ENCODE measurements at regions not wholly inside any gene's neighbourhood (a gene's known extent, or its start where the extent isn't known, plus 50 kb on each side); places are given as distances from the start of the nearest gene placed in this dataset.
"Not testable (repeated sequence)": the region's sequence is repeated elsewhere in the genome, so short reads cannot be mapped to it uniquely, and the experiment has no call there.

DNA sequence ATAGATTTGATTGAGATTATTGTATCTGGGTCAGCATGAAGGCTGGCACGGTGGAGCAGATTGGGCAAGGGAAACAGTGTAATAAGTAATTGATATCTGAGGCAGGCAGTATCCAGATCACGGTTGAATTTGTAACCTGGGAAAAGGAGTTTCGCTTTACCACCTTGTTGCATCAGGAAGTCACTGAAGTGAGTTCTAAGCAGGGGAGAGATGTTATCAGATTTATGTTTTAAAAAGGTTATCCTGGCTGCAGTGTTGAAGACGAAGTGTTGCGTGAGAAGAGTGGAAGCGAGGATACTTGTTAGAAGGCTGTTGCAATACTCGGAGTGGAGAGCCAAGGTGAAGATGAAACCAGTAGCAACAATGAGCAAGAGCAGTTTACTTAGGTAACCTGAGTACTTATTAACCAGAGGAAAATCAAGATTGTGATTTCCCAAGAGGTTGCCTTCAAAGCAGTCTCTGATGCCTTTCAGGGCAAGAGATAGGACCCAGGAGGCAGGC is 77.8 kb downstream of the LHX9 start:
- no peak overlapping the region for H3K27ac ChIP-seq

DNA sequence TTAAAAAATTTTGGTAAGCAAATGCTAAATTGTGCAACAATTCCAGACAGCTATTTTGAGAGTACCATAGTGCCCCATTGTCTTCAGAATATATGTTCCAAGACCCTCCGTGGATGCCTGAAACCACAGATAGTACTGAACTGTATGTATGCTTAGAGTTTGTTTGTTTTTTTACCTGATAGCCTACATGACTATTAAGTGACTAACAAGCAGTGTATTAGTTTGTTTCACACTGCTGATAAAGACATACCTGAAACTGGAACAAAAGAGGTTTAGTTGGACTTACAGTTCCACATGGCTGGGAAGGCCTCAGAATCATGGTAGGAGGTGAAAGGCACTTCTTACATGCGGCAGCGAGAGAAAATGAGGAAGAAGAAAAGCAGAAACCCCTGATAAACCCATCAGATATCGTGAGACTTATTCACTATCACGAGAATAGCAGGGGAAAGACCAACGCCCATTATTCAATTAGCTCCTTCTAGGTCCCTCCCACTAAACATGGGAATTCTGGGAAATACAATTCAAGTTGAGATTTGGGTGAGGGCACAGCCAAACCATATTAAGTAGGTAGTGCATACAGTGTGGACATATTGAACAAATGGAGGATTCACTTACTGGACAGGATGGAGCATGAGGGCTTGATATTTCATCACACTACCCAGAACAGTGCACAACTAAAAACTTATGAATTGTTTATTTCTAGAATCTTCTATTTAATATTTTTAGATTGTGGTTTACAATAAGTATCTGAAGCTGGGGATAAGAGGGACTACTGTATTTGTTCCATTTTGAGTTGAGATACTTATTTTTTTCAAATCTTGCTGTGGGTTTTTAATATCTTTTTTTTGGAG is 78.5 kb downstream of the LHX9 start:
- Histone ChIP-seq H3K4me3 (no peak overlapping the region), H3K4me1 (no peaks in the 10 kb centered on the region), H3K27ac (no peak overlapping the region), H3K9ac (ENCODE audit: low read depth in 2 of 2, low read length in 2 of 2) (no peak overlapping the region), H3K36me3 (no peaks in the 10 kb centered on the region), H3K9me3 (no peaks in the 10 kb centered on the region), H3K27me3 (no peaks in the 10 kb centered on the region)
- TF ChIP-seq, protein P1, sequence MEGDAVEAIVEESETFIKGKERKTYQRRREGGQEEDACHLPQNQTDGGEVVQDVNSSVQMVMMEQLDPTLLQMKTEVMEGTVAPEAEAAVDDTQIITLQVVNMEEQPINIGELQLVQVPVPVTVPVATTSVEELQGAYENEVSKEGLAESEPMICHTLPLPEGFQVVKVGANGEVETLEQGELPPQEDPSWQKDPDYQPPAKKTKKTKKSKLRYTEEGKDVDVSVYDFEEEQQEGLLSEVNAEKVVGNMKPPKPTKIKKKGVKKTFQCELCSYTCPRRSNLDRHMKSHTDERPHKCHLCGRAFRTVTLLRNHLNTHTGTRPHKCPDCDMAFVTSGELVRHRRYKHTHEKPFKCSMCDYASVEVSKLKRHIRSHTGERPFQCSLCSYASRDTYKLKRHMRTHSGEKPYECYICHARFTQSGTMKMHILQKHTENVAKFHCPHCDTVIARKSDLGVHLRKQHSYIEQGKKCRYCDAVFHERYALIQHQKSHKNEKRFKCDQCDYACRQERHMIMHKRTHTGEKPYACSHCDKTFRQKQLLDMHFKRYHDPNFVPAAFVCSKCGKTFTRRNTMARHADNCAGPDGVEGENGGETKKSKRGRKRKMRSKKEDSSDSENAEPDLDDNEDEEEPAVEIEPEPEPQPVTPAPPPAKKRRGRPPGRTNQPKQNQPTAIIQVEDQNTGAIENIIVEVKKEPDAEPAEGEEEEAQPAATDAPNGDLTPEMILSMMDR (IDR thresholded peaks at IDR 0.05) = no peak
- intact Hi-C loops (cut with DNase I) = no loop called here
- no peak for DNase-seq

More for the DNA sequence above, 77.8 kb downstream of the LHX9 start:
- no peaks in the 10 kb centered on the region for H3K9me3 ChIP-seq
- no peak overlapping the region for H3K4me3 ChIP-seq
- DNase-seq = no peak
- TF ChIP-seq, protein P1 (IDR thresholded peaks at IDR 0.05) = no peak
- no peak overlapping the region for H3K9ac ChIP-seq (ENCODE audit: low read depth in 2 of 2, low read length in 2 of 2)
- no peaks in the 10 kb centered on the region for H3K27me3 ChIP-seq
- intact Hi-C loops (cut with DNase I) = no loop called here
- no peaks in the 10 kb centered on the region for H3K36me3 ChIP-seq
- no peaks in the 10 kb centered on the region for H3K4me1 ChIP-seq

DNA sequence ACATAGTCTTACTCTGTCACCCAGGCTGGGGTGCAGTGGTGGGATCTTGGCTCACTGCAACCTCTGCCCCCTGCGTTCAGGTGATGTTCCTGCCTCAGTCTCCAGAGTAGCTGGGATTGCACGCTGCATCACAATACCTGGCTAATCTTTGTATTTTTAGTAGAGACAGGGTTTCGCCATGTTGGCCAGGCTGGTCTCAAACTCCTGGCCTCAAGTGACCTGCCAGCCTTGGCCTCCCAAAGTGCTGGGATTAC is 79.0 kb downstream of the LHX9 start:
- H3K27me3 ChIP-seq; intact Hi-C loops (cut with DNase I); H3K36me3 ChIP-seq; H3K9me3 ChIP-seq; H3K4me3 ChIP-seq; H3K9ac ChIP-seq (ENCODE audit: low read depth in 2 of 2, low read length in 2 of 2); H3K27ac ChIP-seq; H3K4me1 ChIP-seq; DNase-seq: not testable (repeated sequence)

DNA sequence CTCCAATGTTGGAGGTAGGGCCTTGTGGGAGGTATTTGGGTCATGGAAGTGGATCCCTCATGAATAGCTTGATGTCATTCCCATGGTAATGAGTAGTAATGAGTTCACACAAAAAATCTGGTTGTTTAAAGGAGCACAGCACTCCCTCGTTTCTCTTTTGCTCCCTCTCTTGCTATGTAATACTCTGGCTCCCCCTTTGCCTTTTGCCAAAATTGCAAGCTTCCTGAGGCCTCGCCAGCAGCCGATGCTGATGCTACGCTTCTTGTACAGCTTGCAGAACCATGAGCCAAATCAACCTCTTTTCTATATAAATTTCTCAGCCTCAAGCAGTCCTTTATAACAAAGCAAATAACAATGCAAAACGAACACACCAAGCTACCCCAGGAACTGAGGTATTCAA is 80.9 kb downstream of the LHX9 start:
- intact Hi-C loops (cut with DNase I) = no loop called here
- H3K27me3 ChIP-seq = no peaks in the 10 kb centered on the region
- no peaks in the 10 kb centered on the region for H3K36me3 ChIP-seq
- no peak overlapping the region for H3K27ac ChIP-seq
- no peak overlapping the region for H3K4me3 ChIP-seq
- H3K9me3 ChIP-seq = no peaks in the 10 kb centered on the region
- TF ChIP-seq, protein P1 (IDR thresholded peaks at IDR 0.05) = no peak
- DNase-seq = no peak
- no peak overlapping the region for H3K9ac ChIP-seq (ENCODE audit: low read depth in 2 of 2, low read length in 2 of 2)
- no peaks in the 10 kb centered on the region for H3K4me1 ChIP-seq

DNA sequence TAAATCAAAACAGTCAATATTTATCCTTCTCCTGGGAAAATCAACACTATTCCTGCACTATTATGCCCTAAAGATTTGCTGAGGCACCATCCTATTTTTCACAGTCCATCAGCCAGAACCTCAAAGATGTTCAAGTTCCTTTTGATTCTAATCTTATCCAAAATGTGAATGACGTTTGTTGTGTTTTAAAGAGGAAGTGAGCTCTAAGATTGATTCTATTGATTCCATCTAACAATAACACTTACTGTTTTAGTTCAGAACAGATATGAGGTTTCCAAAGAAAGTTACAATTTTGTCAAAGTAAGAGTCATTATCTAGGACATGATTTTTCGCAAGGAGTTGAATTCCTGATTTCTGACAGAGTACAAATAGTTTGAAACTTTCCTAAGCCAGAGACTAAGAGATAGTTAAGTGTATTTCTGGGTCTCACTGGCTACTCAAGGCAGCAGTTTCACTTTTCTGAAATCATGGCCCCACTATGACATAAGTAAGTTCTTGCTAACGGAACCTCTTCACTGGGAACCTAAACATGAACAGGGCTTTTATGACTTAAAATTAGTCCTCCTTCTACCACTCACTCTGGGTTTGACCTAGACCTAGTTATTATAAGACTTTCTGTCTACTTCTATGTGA is 84.7 kb downstream of the LHX9 start:
- Histone ChIP-seq H3K4me1 (no peaks in the 10 kb centered on the region), H3K36me3 (no peaks in the 10 kb centered on the region), H3K9me3 (no peaks in the 10 kb centered on the region), H3K9ac (ENCODE audit: low read depth in 2 of 2, low read length in 2 of 2) (no peak overlapping the region), H3K27me3 (no peaks in the 10 kb centered on the region), H3K27ac (no peak overlapping the region), H3K4me3 (no peak overlapping the region)
- DNase-seq = no peak
- intact Hi-C loops (cut with DNase I) = no loop called here
- TF ChIP-seq, protein P1 (IDR thresholded peaks at IDR 0.05) = no peak

DNA sequence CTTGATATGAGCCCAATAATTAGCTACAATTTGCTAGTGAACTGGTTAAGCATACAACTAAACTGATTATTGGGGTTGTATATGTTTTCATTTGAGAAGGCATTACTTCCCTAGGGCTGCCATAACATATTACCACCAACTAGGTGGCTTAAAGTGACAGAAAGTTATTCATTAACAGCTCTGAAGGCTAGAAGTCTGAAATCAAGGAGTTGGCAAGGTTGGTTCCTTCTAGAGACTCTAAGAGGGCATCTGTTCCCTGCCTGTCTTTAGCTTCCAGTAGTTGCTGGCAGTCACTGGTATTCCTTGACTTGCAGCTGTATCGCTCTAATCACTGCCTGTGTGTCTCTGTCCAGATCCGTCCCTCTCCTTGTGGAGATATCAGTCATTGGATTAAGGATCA is 86.3 kb downstream of the LHX9 start:
- intact Hi-C loops (cut with DNase I) = no loop called here
- Histone ChIP-seq H3K36me3 (no peaks in the 10 kb centered on the region), H3K27me3 (no peaks in the 10 kb centered on the region), H3K9ac (ENCODE audit: low read depth in 2 of 2, low read length in 2 of 2) (no peak overlapping the region), H3K9me3 (no peaks in the 10 kb centered on the region), H3K4me1 (no peaks in the 10 kb centered on the region), H3K27ac (no peak overlapping the region), H3K4me3 (no peak overlapping the region)
- TF ChIP-seq, protein P1 (IDR thresholded peaks at IDR 0.05) = no peak
- DNase-seq = no peak

Data from colonic mucosa (tissue), 4 donors.